ENCODE measurements at regions not wholly inside any gene's neighbourhood (a gene's known extent, or its start where the extent isn't known, plus 50 kb on each side); places are given as distances from the start of the nearest gene placed in this dataset.

DNA sequence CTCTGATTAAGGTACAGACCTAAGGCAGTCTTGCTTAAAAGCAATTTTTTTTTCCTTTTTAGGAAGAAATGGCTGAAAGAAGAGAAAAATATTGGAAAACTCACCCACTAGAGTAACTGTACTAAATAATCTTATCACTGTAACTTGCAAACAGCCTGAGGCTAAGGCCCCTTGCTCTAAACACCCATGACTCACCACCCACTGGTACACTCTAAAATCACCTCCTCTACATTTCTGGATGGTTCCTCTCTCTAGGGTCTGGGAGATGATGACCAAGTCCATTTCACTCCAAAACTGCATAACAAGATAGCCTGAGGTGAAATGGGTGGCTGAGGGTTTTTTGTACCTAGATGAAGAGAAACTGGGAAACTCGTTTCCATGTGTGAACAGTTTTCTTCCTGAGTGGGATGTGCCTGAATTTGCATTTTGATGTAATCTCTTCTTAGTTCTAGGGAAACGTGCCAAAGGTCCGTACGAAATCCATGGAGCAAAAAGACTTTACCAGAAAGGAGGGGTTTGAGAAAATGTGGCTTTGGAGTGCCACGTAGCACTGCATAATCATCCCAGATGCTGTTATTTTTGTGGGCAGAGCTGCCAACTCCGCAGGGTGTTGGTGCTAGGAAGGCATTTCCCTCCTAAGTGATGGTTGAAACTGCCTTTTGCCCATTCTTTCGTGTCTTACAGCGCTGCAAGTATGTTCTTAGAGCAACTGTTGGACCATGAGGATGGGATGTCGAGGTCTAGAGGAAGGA is 113.5 kb upstream of the C10orf90 start:
- DNase-seq (ENCODE audit: low spot score), result no peak

DNA sequence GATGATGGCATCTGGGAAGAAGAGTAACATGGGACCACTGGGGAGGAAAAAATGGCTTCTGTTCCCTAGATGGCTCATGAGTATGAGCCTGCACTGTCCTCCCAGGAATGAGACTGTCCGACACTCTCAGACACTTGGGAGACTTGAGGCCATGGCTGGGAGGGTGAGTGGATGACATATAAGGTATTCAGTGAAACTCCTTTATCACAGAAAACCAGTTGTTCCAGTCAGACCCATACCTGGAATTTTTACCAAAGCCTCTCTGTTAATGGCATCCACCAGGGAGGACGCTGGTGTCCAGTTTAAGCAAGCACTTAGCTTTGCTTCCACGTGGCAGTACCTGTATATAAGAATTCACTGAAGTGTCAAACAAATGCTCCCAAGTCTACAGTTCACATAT is 116.7 kb upstream of the C10orf90 start:
- no peak for DNase-seq (ENCODE audit: low spot score)

DNA sequence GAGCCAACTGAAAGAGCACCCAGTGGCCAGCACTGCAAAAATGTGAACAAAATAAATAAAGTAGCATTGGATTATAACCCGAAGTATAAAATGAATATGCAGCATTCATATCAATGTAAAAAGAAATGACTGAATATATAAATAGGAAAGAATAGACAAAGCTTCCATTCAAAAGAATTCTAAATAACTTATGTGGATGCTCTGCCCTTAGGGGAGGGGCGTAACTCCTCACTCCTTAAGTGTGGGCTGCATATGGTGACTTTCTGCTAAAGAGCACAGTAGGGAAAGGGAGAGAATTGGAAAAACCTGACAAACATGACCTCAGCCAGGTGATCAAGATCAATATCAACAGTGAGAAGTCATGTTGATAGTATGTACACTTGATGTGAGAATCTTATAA is 109.9 kb upstream of the DOCK1 start:
- no peak for DNase-seq (ENCODE audit: low spot score)

DNA sequence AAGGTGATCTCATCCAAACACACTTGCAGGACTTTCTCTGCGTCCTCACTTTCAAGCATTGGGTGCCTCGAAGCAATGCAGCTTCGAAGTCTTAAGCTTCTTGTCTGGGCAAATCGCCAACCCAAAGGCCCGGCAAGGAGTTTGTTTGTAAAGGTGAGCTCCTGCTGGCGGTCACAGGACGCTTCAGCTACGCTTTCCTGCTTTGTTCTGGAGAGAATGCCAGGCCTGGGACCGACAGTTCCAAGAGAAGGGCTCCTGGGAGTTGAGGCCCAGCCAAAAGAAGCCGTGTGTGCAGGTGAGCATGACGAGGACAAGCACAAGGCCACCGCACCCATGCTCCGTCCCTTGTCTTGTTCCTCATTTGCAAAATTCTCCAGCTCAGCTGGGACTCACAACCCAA is 106.6 kb upstream of the DOCK1 start:
- DNase-seq (ENCODE audit: low spot score), result no peak

DNA sequence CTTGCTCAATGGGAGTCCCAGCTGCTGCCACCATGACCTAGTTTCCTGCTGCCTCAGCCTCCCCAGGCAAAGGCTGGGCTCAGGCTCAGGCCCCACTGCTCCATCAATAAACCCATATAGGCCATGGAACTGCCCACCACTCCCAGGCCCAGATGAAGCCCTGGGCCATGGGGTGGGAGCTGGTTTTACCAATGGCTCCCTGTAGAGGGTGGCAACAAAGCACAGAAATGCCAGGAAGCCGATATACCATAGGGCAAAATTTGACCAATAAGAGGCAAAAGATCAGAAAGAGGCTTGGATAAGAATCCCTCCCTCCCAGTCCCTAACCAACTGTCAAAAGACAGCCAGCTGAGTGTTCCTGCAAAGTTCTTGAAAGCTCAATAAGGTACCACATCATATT is 101.8 kb upstream of the DOCK1 start:
- no peak for DNase-seq (ENCODE audit: low spot score)

DNA sequence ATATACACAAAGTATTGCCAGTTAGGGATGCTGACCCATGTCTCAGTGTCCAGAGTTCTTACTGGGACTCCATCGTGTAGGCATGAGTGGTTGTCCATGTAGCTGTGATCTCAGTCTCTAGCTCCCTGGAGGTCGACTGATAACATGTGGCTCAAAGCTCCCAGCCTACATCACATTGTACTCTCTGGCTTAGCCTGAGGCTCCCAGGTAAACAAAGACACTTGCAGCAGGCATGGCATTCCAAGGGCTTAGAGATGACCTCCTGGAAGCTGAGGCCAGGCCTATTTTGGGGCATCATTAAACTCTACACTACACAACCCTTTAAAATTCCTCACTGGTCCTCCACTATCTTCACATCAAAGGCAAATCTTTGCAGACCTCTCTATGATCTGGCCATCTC is 100.8 kb upstream of the DOCK1 start:
- no peak for DNase-seq (ENCODE audit: low spot score)

DNA sequence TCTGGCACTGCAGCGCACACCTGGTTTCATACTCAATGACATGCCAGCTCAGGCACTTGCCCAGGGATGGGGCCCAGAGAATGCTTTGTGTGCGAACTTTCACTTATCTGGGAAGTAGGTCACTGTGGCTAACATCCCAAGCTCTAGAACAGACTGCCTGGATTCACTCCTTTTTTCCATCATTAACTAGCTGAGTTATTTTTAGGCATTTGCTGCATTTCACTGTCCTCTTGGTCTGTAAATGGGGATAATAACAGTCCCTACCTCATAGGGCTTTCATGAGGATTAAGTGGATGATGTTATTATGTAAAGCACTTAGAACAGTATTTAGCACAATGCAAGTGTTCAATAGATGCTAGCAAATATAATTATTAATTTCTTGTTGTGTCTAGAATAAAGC is 98.7 kb upstream of the DOCK1 start:
- DNase-seq (ENCODE audit: low spot score), result no peak

DNA sequence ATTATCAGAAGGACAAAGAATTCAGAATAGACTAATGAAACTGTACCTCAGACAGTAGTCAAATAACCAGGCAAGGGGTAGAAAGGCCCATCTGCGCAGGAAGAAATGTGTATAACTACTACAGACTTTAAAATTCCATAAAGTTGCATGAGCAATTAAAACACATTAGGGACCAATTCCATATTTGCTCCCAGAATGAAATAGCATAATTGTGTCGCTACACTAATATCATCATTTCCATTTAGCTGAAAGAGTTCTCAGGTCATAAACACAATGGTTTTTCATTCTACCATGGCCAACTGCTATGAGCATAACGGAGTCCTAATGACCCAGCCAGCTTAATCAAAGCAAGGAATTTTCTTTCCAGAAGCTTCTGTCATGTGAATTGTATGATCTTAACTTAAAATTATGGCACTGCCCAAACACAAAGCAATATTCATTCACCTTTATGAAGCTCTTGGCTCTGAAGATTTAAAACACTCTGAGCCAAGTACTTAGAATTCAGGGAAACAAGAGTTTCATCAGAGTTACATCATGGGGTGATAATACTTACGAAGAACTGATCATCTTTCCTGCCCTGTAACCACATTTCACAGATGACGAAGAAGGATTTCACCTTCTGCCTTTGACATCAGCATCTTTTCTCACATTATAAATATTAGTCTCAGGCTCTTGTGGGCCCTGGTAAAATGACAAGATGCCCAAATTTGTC is 98.1 kb upstream of the DOCK1 start:
- DNase-seq (ENCODE audit: low spot score), result no peak

DNA sequence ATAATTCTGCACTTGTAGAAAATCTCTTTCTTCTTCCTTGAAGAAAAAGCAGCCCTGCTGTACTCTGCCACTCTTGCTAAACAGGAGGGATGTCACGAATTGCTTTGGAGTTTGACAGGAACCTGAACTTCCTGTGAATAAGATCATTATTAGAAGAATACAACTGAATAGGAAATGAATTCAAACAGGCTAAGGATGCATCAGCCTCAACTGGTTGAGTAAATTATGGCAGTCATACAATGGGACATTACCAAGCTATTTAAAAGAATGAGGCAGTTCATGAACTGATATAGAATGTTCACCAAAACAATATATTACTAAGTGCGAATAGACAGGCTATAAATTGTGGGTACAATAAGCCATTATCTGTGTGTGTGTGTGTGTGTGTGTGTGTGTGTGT is 97.1 kb upstream of the DOCK1 start:
- DNase-seq (ENCODE audit: low spot score), result peak; percentile 53

DNA sequence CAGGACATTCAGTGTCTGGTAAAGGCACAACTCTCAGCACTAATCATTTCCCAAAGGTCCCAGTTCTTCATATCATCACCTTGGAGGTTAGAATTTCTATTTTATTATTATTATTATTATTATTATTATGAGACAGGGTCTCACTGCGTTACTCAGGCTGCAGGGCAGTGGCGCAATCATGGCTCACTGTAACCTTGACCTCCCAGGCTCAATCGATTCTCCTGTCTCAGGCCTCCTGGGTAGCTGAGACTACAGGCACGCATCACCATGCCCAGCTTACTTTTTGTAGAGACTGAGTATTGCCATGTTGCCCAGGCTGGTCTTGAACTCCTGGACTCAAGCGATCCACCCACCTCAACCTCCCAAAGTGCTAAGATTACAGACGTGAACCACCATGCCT is 91.8 kb upstream of the DOCK1 start:
- DNase-seq (ENCODE audit: low spot score), result no peak

DNA sequence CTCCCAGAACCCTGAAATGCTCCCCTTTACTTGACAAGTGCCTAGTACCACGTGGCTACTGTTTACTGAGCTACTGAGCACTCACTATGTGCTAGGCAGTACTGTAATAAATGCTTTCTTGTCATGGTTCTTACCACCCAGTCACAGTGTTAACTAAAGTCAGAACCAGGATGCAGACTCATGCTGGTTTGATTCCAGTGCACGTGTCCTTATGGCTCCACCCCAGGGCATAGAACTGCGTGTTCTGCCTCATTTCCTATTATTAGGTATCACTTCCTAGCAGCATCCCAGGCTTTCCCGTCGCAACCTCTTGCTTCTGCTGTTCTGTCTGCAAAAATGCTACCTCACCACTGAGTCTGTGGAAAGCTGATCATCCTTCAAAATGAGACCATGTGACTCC is 71.7 kb upstream of the DOCK1 start:
- peak; percentile 23 for DNase-seq (ENCODE audit: low spot score)

DNA sequence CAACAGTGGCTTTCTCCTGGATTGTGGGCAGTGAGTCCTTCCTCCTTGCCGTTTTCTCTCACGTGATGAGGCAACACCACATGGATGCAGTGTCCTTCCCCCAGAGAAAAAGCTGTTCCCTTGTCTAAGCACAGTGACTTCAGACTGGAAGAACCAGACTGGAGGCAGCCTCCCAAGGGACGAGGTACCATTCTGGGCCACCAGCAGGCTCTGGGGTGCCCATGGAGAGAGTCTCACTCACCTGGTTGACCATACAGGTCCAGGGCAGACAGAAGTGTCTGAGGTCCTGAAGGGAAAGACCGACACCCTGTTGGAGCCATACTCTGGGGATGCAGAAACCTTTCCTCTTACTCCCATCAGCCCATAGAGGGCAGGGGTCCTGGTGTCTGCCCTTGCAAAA is 69.2 kb upstream of the DOCK1 start:
- no peak for DNase-seq (ENCODE audit: low spot score)

DNA sequence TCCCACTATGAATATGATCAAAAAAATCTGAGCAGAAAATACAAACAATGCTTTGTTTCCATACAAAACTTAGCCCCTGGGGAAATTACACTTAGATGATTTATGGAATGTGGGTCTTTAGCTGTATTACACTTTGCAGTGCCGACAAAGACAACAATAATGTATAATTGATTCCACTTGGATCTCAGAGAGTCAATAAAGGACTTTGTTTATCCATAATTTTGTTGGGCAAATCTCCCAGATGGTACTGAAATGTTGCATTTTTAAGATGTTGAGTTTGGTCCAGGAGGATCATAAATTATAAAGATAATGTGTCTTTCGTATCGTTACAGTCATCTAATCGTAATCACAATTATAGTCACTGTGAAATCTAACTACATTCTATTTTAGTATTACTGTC is 66.9 kb upstream of the DOCK1 start:
- no peak for DNase-seq (ENCODE audit: low spot score)

DNA sequence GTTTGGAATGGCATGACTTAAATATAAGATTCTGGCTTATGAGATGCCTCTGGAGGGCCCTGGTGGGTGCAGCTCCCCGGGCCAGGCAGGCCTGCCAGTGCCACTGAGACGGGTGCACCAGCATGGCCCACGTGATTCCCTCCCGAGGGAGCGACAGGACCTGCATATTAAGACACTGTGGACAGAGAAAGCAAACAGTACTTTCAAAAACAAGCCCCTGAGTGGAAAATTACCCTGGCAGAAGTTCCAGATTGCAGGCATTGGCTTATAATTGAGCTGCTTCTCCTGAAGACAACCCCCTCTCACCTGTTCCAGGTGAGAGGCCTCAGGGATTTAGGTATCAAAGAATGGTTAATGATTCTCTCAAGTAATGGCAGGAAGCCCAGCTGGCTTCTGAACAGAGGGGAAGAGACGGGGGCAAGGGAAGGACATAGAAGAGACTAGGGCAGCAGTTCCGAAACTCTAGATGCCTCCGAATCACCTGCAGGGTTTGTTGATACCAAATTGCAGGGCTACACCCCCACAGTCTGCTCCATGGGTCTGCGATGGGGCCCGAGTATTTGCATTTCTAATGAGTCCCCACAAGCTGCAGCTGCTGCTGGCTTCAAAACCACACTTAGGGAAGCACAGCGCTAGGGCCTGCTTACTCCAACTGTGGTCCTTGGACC is 66.0 kb upstream of the DOCK1 start:
- DNase-seq (ENCODE audit: low spot score), result no peak

DNA sequence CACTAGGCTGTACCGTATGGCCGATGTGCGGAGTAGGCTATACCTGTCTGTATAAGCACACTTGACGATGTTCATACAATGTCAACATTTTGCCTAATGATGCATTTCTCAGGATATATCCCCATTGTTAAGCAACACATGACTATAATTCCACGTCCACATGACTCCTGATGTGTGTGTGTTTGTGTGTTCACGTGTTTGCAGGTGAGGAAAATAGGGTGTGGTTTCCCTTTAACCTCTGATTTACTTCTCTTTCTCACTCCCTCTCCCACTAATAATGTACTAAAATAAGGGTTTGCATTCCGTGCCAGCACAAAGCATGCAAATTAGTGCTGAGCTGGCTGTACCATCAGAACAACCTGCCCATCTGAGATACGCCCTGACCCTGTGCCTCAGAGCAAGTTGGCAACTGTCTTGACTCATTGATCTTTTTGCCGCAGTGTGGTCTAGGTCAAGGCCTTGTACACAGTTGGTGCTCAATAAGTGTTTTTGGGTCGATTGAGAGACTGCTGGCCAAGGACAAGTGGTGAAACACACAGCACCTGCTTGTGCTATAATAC is 64.6 kb upstream of the DOCK1 start:
- no peak for DNase-seq (ENCODE audit: low spot score)

DNA sequence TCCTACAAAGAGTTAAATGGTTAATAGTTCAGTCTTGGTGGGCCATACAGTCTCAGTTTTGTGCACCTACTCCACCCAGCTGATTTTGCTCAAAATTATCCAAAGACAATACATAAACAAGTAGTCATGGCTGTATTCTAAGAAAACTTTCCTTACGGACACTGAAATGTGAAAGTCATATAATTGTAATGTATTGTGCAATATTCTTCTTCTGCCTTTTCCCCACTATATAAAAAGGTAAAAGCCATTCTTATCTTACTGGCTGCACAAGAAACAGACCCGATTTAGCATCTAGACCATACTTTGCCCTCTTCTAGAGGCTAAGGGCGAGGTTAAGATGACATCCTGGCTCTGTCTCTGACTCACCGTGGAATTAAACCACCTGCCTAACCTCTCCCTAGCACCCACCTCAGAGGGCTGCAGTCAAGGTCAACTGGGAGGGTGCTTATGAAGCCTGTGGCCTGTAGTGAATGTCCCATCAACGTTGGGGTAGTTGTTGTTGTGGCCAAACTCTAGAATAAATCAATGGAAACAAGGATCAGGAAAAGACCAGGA is 63.8 kb upstream of the DOCK1 start:
- no peak for DNase-seq (ENCODE audit: low spot score)

DNA sequence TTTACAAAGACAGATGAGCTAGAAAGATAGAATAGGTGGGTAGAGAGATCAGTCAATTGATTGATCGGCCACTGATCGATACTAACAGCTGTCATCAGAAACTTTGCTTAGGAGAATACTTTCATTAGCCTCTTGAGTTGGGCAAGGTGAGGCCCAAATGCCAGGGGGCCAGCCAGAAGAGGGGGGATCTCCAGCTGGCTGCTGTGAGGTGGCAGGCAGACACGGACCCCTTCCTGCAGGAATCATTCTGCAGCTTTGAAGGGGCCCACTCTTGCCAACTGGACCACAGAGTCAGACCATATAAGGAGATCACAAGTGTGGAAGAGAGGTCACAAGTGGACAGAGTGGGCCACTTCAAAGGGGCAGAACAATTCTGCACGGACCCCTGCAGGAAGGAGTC is 62.9 kb upstream of the DOCK1 start:
- no peak for DNase-seq (ENCODE audit: low spot score)

DNA sequence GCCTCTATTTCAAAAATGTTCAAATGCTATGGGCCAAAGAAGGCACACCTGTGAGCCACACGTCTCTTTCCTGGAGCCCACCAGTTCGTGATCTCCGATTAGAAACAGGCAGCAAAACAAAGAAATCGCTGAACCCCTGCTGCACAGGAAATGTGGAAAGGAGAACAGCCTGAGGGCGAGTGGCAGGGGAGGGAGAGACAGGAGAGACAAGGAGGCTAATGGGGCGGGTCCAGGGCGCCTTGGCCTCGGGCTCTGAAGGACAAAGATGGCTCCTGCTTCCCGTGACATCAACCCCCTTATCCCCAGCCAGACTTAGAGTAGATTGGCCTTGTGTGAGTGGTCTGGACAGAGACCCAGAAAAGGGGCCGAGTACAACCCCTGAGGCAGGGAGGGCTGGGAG is 62.4 kb upstream of the DOCK1 start:
- no peak for DNase-seq (ENCODE audit: low spot score)

DNA sequence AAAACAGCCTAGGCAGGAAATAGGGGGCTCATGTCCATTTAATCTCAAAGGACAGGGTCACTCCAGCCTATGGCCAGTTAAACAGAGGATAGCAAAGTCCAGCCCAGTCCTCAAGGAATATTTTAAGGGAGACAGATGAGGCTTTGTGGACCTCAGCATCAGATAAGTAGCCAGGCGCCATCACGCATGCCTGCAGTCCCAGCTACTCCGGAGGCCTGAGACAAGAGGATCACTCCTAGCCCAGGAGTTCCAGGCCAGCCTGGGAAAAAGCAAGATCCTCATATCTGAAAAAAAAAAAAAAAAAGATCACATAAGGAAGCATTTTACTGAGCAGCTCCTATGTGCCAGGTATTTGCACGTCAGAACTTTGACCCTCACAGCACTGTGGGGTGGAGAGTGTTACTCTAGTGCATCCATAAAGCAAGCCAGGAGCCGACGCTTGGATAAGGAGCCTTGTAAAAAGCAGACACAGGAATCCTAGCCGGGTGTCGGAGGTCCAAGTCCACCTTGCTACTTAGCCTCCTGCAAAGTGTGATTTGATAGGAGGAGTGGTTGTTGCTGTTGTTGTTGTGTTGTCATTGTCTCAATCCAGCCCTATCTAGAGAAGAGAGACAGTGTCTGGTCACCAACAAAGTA is 61.8 kb upstream of the DOCK1 start:
- DNase-seq (ENCODE audit: low spot score), result no peak

DNA sequence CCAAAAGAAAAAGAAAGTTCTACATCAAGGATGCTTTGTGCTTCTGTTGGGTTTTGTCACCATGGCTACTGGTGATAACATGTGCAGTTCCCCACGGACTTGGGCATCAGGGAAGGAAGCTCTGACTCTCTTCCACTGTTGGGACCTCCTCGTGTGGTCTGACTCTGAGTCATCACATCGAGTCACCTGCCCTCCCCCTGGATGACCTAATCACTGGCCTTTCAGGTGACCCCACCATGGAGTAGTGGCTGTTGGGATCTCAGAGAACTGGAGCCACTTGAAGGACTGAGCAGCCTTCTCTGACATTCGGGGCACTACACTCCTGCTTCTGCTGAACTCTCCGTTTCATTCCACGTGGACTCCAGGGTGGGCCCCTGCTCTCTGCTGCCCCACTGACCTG is 60.8 kb upstream of the DOCK1 start:
- DNase-seq (ENCODE audit: low spot score), result peak; percentile 3

DNA sequence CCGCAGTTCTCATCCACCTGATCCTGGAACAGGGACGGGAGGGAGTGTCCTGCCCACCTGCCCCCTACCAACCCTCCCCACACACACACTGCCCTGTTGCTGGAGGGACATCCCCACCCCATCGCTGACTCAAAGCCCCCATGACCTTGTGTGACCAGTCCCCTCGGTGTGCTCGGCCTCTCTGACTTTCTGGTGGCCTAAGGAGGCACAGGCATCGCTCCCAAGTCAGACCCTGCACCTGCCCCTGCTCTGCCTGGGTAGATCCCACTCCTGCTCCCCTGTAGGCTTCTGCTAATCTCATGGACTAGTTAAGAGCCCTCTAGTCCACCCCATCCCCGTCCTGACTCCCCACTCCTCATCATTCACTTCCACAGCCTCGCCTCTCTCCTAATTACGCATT is 58.8 kb upstream of the DOCK1 start:
- DNase-seq (ENCODE audit: low spot score), result no peak

DNA sequence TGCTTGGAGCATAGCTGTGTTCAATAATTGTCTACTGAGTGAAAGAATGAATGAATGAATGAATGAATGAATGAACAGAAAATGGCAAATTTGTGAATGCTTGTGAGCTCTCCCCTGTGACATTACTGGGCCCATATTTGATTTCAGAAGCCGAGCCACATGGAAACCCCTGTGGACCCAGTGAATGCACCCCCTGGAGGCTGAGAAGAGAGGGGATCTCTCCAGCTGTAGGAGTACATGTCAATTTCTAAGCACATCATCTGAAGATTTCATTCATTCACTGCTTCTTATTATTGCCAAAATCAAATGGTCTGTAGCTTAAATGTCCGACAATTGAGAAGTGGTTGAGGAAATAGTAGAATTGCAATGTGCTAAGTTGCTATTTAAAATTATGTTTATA is 58.3 kb upstream of the DOCK1 start:
- DNase-seq (ENCODE audit: low spot score), result no peak
